ENCODE measurements at regions not wholly inside any gene's neighbourhood (a gene's known extent, or its start where the extent isn't known, plus 50 kb on each side); places are given as distances from the start of the nearest gene placed in this dataset.

DNA sequence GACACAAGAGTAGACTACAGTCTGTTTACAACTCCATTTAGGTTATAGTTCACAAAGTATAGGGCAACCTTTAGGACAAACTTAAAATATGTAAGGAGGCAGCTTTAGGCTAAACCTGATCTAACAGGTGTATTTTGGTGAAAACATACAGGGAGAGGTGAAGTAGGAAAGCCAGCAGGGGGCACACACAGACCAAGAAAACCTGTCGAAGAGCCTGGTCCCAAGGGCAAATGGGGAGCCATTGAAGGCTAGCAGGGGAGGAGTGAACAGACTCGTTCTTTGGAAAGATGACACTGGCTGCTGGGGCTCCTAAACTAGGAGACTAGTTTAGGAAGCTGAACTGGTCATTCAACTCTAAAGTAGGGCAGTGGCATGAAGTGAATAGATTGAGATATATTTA lies 138.8 kb upstream of the WSCD2 start:
- no peak overlapping the region for H3K4me3 ChIP-seq (ENCODE audit: low read depth, low read length)
- TF ChIP-seq, protein P1, sequence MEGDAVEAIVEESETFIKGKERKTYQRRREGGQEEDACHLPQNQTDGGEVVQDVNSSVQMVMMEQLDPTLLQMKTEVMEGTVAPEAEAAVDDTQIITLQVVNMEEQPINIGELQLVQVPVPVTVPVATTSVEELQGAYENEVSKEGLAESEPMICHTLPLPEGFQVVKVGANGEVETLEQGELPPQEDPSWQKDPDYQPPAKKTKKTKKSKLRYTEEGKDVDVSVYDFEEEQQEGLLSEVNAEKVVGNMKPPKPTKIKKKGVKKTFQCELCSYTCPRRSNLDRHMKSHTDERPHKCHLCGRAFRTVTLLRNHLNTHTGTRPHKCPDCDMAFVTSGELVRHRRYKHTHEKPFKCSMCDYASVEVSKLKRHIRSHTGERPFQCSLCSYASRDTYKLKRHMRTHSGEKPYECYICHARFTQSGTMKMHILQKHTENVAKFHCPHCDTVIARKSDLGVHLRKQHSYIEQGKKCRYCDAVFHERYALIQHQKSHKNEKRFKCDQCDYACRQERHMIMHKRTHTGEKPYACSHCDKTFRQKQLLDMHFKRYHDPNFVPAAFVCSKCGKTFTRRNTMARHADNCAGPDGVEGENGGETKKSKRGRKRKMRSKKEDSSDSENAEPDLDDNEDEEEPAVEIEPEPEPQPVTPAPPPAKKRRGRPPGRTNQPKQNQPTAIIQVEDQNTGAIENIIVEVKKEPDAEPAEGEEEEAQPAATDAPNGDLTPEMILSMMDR (IDR thresholded peaks at IDR 0.05; ENCODE audit: low read depth, low read length), result no peak

DNA sequence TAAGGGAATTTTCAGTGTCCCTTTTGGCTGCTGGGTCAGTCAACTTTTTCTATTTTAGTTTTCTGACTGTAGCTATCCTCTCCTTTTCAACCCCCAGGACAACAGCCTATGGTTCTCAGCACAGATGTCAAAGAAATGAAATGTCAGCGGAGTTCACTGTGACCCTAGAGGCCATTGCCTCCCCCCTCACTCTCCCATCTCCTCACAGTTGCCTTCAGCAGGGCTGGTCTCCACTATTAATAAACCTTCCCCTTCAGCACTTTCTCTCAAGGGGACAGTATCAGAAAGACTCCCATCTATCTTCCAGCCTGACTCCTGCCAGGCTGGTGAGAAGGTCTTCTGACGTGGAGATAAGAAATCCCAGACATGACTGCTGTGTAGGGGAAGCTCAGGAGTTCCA lies 137.1 kb upstream of the WSCD2 start:
- H3K4me3 ChIP-seq (ENCODE audit: low read depth, low read length), result no peak overlapping the region
- TF ChIP-seq, protein P1 (IDR thresholded peaks at IDR 0.05; ENCODE audit: low read depth, low read length), result no peak

DNA sequence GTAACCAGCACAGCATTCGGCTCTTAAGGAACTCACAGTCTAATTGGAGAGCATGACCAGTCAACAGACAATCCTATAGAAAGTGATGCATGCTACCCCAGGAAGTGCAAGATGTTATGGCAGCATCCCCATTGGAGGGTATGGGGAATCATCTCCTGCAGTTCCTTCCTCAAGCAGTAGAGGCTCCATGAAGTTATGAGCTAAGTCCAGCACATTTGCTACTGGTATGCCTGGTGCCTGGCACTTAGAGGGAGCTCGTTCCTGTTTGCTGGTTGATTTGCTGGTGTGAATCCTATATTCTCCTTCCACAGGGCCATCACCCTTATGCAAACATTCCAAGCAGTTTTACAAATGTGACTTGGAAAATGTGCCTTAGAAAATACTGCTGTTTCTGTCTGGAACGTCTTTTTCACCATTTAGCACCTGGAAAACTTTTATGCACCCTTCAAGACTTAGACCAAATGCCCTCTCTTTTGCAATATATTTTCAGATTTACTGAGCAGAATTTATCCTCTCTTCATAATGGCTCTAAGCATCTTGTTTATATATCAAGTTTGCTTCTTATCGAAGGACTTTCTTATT lies 136.1 kb upstream of the WSCD2 start:
- H3K4me3 ChIP-seq (ENCODE audit: low read depth, low read length), result no peak overlapping the region
- TF ChIP-seq, protein P1 (IDR thresholded peaks at IDR 0.05; ENCODE audit: low read depth, low read length), result no peak

DNA sequence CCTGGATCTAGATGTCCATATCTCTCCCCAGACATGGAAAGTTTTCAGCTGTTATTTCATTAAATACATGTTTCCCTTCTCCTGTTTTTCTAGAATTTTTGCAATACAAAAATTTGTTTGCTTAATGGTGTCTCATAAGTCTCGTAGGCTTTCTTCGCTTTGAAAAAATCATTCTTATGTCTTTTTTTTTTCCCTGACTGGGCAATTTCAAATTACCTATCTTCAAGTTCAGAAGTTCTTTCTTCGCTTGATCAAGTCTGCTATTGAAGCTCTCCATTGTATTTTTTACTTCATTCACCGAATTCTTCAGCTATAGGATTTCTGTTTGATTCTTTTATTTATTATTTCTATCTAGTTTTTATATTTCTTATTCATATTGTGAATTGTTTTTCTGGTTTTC lies 130.2 kb upstream of the WSCD2 start:
- no peak overlapping the region for H3K4me3 ChIP-seq (ENCODE audit: low read depth, low read length)
- TF ChIP-seq, protein P1 (IDR thresholded peaks at IDR 0.05; ENCODE audit: low read depth, low read length), result no peak

DNA sequence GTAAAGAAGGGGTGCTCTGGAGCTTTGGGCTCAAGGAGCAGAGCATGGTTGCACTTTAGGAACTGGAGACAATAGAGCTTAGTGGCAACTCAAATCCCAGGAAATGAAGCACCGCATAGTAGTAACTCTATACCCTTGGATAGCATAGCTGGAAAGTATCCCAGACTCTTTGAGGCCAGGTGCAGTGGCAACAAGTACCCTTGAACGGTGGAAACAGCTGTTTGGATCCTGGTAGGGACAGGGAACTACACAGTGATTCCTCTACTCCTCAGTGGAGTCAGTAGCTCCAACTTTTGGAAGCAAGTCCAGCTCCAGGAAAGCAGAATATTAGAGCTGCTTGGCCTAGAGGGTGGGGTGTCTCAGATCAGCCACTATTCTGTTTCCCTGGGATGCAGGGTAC lies 129.0 kb upstream of the WSCD2 start:
- TF ChIP-seq, protein P1 (IDR thresholded peaks at IDR 0.05; ENCODE audit: low read depth, low read length), result no peak
- H3K4me3 ChIP-seq (ENCODE audit: low read depth, low read length), result no peak overlapping the region

DNA sequence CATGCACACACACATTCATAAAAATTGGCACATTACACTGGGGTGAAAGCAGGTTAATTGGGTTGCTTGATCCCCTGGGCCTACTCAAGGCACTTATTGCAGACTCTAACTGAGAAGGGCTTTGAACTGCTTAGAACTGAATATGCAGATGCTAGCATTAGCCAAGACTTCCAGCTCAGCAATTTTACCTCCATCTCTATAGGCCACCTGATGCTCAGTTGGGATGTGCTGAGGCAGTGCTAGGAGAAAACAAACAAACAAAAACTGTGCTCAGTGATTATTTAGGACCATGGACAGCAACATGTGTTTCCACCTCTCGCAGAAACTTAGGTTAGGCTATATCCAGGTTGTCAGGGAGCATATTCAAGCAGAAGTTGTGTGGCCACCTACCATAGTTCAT lies 124.8 kb upstream of the WSCD2 start:
- TF ChIP-seq, protein P1 (IDR thresholded peaks at IDR 0.05; ENCODE audit: low read depth, low read length), result no peak
- no peak overlapping the region for H3K4me3 ChIP-seq (ENCODE audit: low read depth, low read length)

DNA sequence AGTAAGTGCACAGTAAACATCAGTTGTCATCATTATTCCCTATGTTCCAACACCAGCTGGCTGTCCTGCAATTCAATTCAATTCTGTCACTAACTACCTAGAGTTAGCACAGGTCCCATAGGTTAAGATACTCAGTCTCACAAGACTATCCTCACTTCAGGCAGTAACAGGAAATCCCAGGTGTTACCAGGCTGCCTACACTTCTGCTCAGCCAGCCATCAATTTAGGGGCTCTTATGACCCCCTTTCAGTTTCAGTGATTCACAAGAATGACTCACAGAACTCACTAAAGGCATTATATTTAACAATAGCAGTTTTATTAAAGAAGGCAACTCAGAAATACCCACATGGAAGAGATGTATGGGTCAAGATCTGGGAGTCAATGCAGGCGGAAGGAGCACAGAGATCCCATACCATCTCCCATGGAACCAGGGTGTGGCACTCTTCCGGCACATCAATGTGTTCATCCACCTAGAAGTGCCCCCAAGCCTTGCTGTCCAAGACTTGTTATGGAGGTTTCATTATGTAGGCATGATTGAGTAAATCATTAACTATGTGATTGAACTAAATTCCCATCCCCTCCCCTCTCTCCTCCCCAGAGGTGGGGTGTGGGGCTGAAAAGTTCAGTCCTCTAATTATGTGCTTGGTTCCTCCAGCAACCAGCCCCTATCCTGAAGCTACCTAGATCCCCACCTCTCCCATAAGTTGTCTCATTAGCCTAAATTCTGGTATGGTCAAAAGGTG lies 120.8 kb upstream of the WSCD2 start:
- H3K4me3 ChIP-seq (ENCODE audit: low read depth, low read length), result no peak overlapping the region
- TF ChIP-seq, protein P1 (IDR thresholded peaks at IDR 0.05; ENCODE audit: low read depth, low read length), result no peak
